ENCODE measurements at regions not wholly inside any gene's neighbourhood (a gene's known extent, or its start where the extent isn't known, plus 50 kb on each side); places are given as distances from the start of the nearest gene placed in this dataset.

- TF ChIP-seq CTCF (IDR thresholded peaks at IDR 0.05; ENCODE audit: insufficient read depth, low read length) (no peak), POLR2AphosphoS5 (IDR thresholded peaks at IDR 0.05; ENCODE audit: low read depth) (no peak), SPI1 (IDR thresholded peaks at IDR 0.05; ENCODE audit: borderline replicate concordance, low read depth) (no peak), GABPA (IDR thresholded peaks at IDR 0.05; ENCODE audit: low read depth) (no peak), REST (IDR thresholded peaks at IDR 0.05; ENCODE audit: insufficient replicate concordance, low read depth) (no peak)
Observed at GRCh38 chr12:9390761-9391160, 182.6 kb upstream of the PZP start.

All from HL-60 (cell line).